ENCODE measurements at regions not wholly inside any gene's neighbourhood (a gene's known extent, or its start where the extent isn't known, plus 50 kb on each side); places are given as distances from the start of the nearest gene placed in this dataset.
A peak's percentile ranks its signal among the peaks of the same experiment; 100 is the strongest.
"Not testable (repeated sequence)": the region's sequence is repeated elsewhere in the genome, so short reads cannot be mapped to it uniquely, and the experiment has no call there.

- peak; percentile 81 for DNase-seq (ENCODE audit: low read depth)
Observed at GRCh38 chr1:238465449-238465848, 574.7 kb upstream of the ZP4 start.

GRCh38 chr1:238458899-238459298, 568.2 kb upstream of the ZP4 start:
- no peak for DNase-seq (ENCODE audit: low read depth)

GRCh38 chr1:238457610-238458009, 566.9 kb upstream of the ZP4 start:
- DNase-seq (ENCODE audit: low read depth): no peak

GRCh38 chr1:238451781-238452310, 561.1 kb upstream of the ZP4 start:
- no peak for DNase-seq (ENCODE audit: low read depth)

- no peak for DNase-seq (ENCODE audit: low read depth)
Observed at GRCh38 chr1:238450976-238451375, 560.3 kb upstream of the ZP4 start.

- no peak for DNase-seq (ENCODE audit: low read depth)
Observed at GRCh38 chr1:238443687-238444086, 553.0 kb upstream of the ZP4 start.

GRCh38 chr1:238439511-238439910, 548.8 kb upstream of the ZP4 start:
- no peak for DNase-seq (ENCODE audit: low read depth)

GRCh38 chr1:238438311-238439270, 547.9 kb upstream of the ZP4 start:
- DNase-seq (ENCODE audit: low read depth): no peak

- DNase-seq (ENCODE audit: low read depth): peak; percentile 15
Observed at GRCh38 chr1:238429703-238430102, 539.0 kb upstream of the ZP4 start.

- no peak for DNase-seq (ENCODE audit: low read depth)
Observed at GRCh38 chr1:238419209-238419608, 528.5 kb upstream of the ZP4 start.

GRCh38 chr1:238409932-238410331, 519.2 kb upstream of the ZP4 start:
- DNase-seq (ENCODE audit: low read depth): peak; percentile 82

GRCh38 chr1:238409191-238409850, 518.6 kb upstream of the ZP4 start:
- DNase-seq (ENCODE audit: low read depth): peak; percentile 95

- DNase-seq (ENCODE audit: low read depth): no peak
Observed at GRCh38 chr1:238408737-238409136, 518.0 kb upstream of the ZP4 start.

GRCh38 chr1:238406098-238406860, 515.6 kb upstream of the ZP4 start:
- no peak for DNase-seq (ENCODE audit: low read depth)

- DNase-seq (ENCODE audit: low read depth): no peak
Observed at GRCh38 chr1:238404921-238405320, 514.2 kb upstream of the ZP4 start.

- DNase-seq (ENCODE audit: low read depth): peak; percentile 39
Observed at GRCh38 chr1:238404481-238404880, 513.8 kb upstream of the ZP4 start.

- no peak for DNase-seq (ENCODE audit: low read depth)
Observed at GRCh38 chr1:238401144-238401543, 510.4 kb upstream of the ZP4 start.

GRCh38 chr1:238399558-238399957, 508.8 kb upstream of the ZP4 start:
- no peak for DNase-seq (ENCODE audit: low read depth)

GRCh38 chr1:238396140-238396539, 505.4 kb upstream of the ZP4 start:
- no peak for DNase-seq (ENCODE audit: low read depth)

GRCh38 chr1:238384381-238384780, 493.7 kb upstream of the ZP4 start:
- peak; percentile 20 for DNase-seq (ENCODE audit: low read depth)

GRCh38 chr1:238380167-238380566, 489.4 kb upstream of the ZP4 start:
- DNase-seq (ENCODE audit: low read depth): no peak

- DNase-seq (ENCODE audit: low read depth): not testable (repeated sequence)
Observed at GRCh38 chr1:238379446-238379845, 488.7 kb upstream of the ZP4 start.
